ENCODE measurements at regions not wholly inside any gene's neighbourhood (a gene's known extent, or its start where the extent isn't known, plus 50 kb on each side); places are given as distances from the start of the nearest gene placed in this dataset.

DNA sequence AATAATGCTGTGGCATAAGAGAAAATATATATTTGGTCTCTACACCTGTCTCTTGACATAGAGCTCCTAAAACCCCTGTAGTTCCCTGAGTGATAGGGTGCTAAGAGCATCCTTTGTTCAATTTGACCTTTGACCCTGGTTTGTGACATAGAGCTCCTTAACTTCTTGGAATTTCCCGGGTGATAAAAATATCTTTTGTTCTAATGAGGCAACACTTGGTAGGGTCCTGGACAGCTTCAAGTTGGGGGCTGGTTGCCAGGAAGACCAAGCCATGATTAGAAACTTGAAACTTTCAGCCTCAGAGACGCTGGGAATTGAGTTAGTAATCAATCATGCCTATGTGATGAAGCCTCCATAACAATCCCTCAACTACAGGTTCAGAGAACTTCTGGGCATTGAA, 105.4 kb downstream of the CASP12 start:
- H3K4me3 ChIP-seq: no peak overlapping the region
- 65 to 74% methylated on average over 2 of the region's 2 CpGs for WGBS, 2 donors
- peak overlapping the region in 1 of 4 donors; percentile 31 for H3K27ac ChIP-seq
- no peak for DNase-seq
- intact Hi-C loops (cut with DNase I): no loop called here
- TF ChIP-seq EP300 (IDR thresholded peaks at IDR 0.05) (no peak), POLR2A (IDR thresholded peaks at IDR 0.05) (no peak), CTCF (IDR thresholded peaks at IDR 0.05) (no peak), POLR2AphosphoS5 (IDR thresholded peaks at IDR 0.05) (no peak)
- H3K9me3 ChIP-seq: no peaks in the 10 kb centered on the region
- H3K4me1 ChIP-seq: peaks cover 0 to 19% (median 3%) of the 10 kb centered on the region in 4 donors
- H3K27me3 ChIP-seq: no peaks in the 10 kb centered on the region
- H3K36me3 ChIP-seq: no peaks in the 10 kb centered on the region

DNA sequence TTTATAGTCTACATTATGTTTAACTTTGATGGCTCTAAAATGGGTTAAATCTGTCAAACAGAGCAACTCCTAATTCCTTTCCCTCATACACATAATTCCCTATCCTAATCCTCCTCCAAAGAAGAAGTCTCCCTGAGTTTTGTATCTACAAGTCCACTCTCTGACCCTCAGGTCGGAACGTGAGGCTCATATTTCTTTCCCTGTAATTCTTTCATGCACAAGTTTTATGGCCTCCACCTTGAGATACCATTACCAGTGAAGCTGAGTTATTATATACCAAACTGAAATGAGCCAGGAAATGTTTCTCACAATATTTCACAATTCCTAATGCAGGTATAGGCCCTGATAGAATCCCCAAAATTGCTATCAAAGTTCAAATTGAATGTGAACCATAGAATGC, 106.4 kb downstream of the CASP12 start:
- no peak for DNase-seq
- H3K27ac ChIP-seq: no peak overlapping the region
- intact Hi-C loops (cut with DNase I): no loop called here
- WGBS, 2 donors: 28 to 72% methylated on average over 2 of the region's 2 CpGs
- no peaks in the 10 kb centered on the region for H3K36me3 ChIP-seq
- H3K27me3 ChIP-seq: no peaks in the 10 kb centered on the region
- TF ChIP-seq EP300 (IDR thresholded peaks at IDR 0.05) (no peak), CTCF (IDR thresholded peaks at IDR 0.05) (no peak), POLR2AphosphoS5 (IDR thresholded peaks at IDR 0.05) (no peak), POLR2A (IDR thresholded peaks at IDR 0.05) (no peak)
- peaks cover 0 to 19% (median 3%) of the 10 kb centered on the region in 4 donors for H3K4me1 ChIP-seq
- no peak overlapping the region for H3K4me3 ChIP-seq
- H3K9me3 ChIP-seq: no peaks in the 10 kb centered on the region

GRCh38 chr11:104784684-104785460, 113.4 kb downstream of the CASP12 start:
- H3K27ac ChIP-seq: no peak overlapping the region
- DNase-seq: no peak
- no peak for TF ChIP-seq POLR2A (IDR thresholded peaks at IDR 0.05)
- TF ChIP-seq EP300 (IDR thresholded peaks at IDR 0.05): no peak
- no peak for TF ChIP-seq POLR2AphosphoS5 (IDR thresholded peaks at IDR 0.05)
- TF ChIP-seq CTCF (IDR thresholded peaks at IDR 0.05): no peak
- H3K4me3 ChIP-seq: no peak overlapping the region
- H3K27me3 ChIP-seq: no peaks in the 10 kb centered on the region
- 81 to 82% methylated on average over 4 of the region's 4 CpGs for WGBS, 2 donors
- H3K4me1 ChIP-seq: no peaks in the 10 kb centered on the region
- intact Hi-C loops (cut with DNase I): no loop called here
- H3K9me3 ChIP-seq: no peaks in the 10 kb centered on the region
- no peaks in the 10 kb centered on the region for H3K36me3 ChIP-seq

DNA sequence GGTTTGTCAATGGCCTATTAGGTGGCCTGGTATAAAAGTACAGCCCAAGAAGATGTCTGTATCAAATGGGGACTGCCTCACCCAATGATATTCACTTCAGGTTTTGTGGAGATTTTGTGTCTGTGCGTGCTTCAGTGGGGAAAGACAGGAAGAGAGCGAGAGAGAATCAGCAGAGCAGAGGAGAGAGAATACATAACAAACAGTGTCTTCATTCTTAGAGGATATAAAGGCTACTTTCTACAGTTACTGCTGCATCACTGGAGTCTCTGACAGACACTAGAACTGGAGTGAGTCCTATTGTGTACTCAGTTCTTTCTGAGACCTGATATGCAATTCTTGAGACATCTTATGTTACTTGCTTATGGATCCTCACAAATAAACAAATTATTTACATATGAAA, 115.0 kb downstream of the CASP12 start:
- intact Hi-C loops (cut with DNase I): no loop called here
- H3K4me3 ChIP-seq: no peak overlapping the region

More for the DNA sequence above, 115.0 kb downstream of the CASP12 start:
- Histone ChIP-seq H3K27ac (no peak overlapping the region), H3K9me3 (no peaks in the 10 kb centered on the region), H3K4me1 (no peaks in the 10 kb centered on the region), H3K27me3 (no peaks in the 10 kb centered on the region), H3K36me3 (no peaks in the 10 kb centered on the region)
- 88 to 94% methylated on average over 2 of the region's 2 CpGs for WGBS, 2 donors
- no peak for DNase-seq
- TF ChIP-seq POLR2AphosphoS5 (IDR thresholded peaks at IDR 0.05) (no peak), CTCF (IDR thresholded peaks at IDR 0.05) (no peak), EP300 (IDR thresholded peaks at IDR 0.05) (no peak), POLR2A (IDR thresholded peaks at IDR 0.05) (no peak)
